Neuronal stem cell (in vitro differentiated cells): ENCODE measurements at regions not wholly inside any gene's neighbourhood (a gene's known extent, or its start where the extent isn't known, plus 50 kb on each side); places are given as distances from the start of the nearest gene placed in this dataset.

Experiments
- DNase-seq: peaks from one replicate; pipeline ENCODE4 v3.0.0-alpha.2; 2013; ENCODE audit warnings: low spot score
- H2AFZ ChIP-seq: one replicate; pipeline ENCODE4 v1.6.1; 2013; ENCODE audit warnings: mild to moderate bottlenecking, low read length, inconsistent platforms
- H2AK5ac ChIP-seq: 2 replicates; pipeline ENCODE4 v1.6.1; 2013; ENCODE audit warnings: low read depth, mild to moderate bottlenecking, inconsistent platforms, low read length, moderate library complexity, mixed read lengths
- H2BK120ac ChIP-seq: 2 replicates; pipeline ENCODE4 v1.6.1; 2013; ENCODE audit warnings: low read depth, mild to moderate bottlenecking, inconsistent platforms, low read length, moderate library complexity, mixed read lengths
- H2BK12ac ChIP-seq: one replicate; pipeline ENCODE4 v1.6.1; 2013; ENCODE audit warnings: low read length, inconsistent platforms
- H2BK15ac ChIP-seq: 2 replicates; pipeline ENCODE4 v1.6.1; 2013; ENCODE audit warnings: mild to moderate bottlenecking, low read length, inconsistent platforms, mixed read lengths
- H2BK5ac ChIP-seq: one replicate; pipeline ENCODE4 v1.6.1; 2013; ENCODE audit warnings: inconsistent platforms, mild to moderate bottlenecking, low read length, moderate library complexity
- H3K14ac ChIP-seq: one replicate; pipeline ENCODE4 v1.6.1; 2013; ENCODE audit warnings: low read length, inconsistent platforms
- H3K18ac ChIP-seq: 2 replicates; pipeline ENCODE4 v1.6.1; 2013; ENCODE audit warnings: low read length, inconsistent platforms
- H3K23ac ChIP-seq: 2 replicates; pipeline ENCODE4 v1.6.1; 2013; ENCODE audit warnings: low read depth, mild to moderate bottlenecking, mixed read lengths, low read length, inconsistent platforms; ENCODE audit not compliant: poor library complexity
- H3K27ac ChIP-seq: replicated peaks from 3 replicates; pipeline ENCODE4 v1.5.1; 2013; ENCODE audit warnings: low read length, inconsistent platforms
- H3K27me3 ChIP-seq, 3 experiments: 2 replicates each; pipeline ENCODE4 v1.6.1; 2013; ENCODE audit warnings: low read length in 3 of 3, mild to moderate bottlenecking in 2 of 3, inconsistent platforms in 1 of 3, low read depth in 1 of 3, mixed read lengths in 1 of 3, moderate library complexity in 1 of 3; ENCODE audit not compliant: control insufficient read depth in 3 of 3, insufficient read depth in 3 of 3
- H3K36me3 ChIP-seq, 2 donors: replicated peaks in 1 of 2; 2 replicates each; pipeline ENCODE4 v1.6.1; 2013; ENCODE audit warnings: low read length in 2 of 2; ENCODE audit not compliant: control insufficient read depth in 2 of 2, insufficient read depth in 2 of 2
- H3K4ac ChIP-seq: 2 replicates; pipeline ENCODE4 v1.6.1; 2013; ENCODE audit warnings: inconsistent platforms, mild to moderate bottlenecking, low read length, moderate library complexity
- H3K4me1 ChIP-seq, 2 donors: 1 replicate in 1 of 2; 2 replicates in 1 of 2; pipeline ENCODE4 v1.6.1; 2013; ENCODE audit warnings: low read length in 2 of 2, low read depth in 1 of 2; ENCODE audit not compliant: control insufficient read depth in 2 of 2, insufficient read depth in 1 of 2
- H3K4me2 ChIP-seq: one replicate; pipeline ENCODE4 v1.6.1; 2013; ENCODE audit warnings: mild to moderate bottlenecking, low read length, inconsistent platforms; ENCODE audit not compliant: insufficient read depth, poor library complexity, severe bottlenecking
- H3K4me3 ChIP-seq, 2 donors: 2 replicates each; pipeline ENCODE4 v1.5.1; 2013; ENCODE audit warnings: low read length in 2 of 2, mild to moderate bottlenecking in 2 of 2, inconsistent platforms in 1 of 2, moderate library complexity in 1 of 2
- H3K79me1 ChIP-seq: one replicate; pipeline ENCODE4 v1.6.1; 2013; ENCODE audit warnings: low read depth, mild to moderate bottlenecking, inconsistent platforms, low read length, moderate library complexity
- H3K9ac ChIP-seq: one replicate; pipeline ENCODE4 v1.6.1; 2013; ENCODE audit warnings: mild to moderate bottlenecking, low read depth, low read length, inconsistent platforms; ENCODE audit not compliant: poor library complexity
- H3K9me3 ChIP-seq, 2 donors: replicated peaks in 1 of 2; 2 replicates each; pipeline versions ENCODE3 to v1.6.1; 2013; ENCODE audit warnings: low read length in 2 of 2, mild to moderate bottlenecking in 2 of 2, inconsistent platforms in 1 of 2, low read depth in 1 of 2, mixed read lengths in 1 of 2, moderate library complexity in 1 of 2; ENCODE audit not compliant: control insufficient read depth in 2 of 2, insufficient read depth in 1 of 2
- H4K8ac ChIP-seq: one replicate; pipeline ENCODE4 v1.6.1; 2013; ENCODE audit warnings: low read depth, mild to moderate bottlenecking, inconsistent platforms, low read length, moderate library complexity
- H4K91ac ChIP-seq: one replicate; pipeline ENCODE4 v1.6.1; 2013; ENCODE audit warnings: low read length, low read depth, mild to moderate bottlenecking, inconsistent platforms; ENCODE audit not compliant: poor library complexity
- WGBS, 2 donors: extraction: QIAGEN DNeasy Blood & Tissue Kit; methylation state at CpG; one replicate each; pipeline ENCODE4 v1.1.7; 2013; ENCODE audit warnings: missing lambda C conversion rate in 2 of 2, mixed read lengths in 1 of 2; ENCODE audit not compliant: insufficient read length in 2 of 2, insufficient replicate concordance in 1 of 2; ENCODE audit errors: extremely low coverage in 2 of 2; 5-methylcytosine and 5-hydroxymethylcytosine counted together

- H4K91ac ChIP-seq, result peak overlapping the region; percentile 40
- H3K9ac ChIP-seq, result no peak overlapping the region
- H3K36me3 ChIP-seq, result no peaks in the 10 kb centered on the region
- no CpG with 5 or more reads among the region's 7 CpGs for WGBS, 2 donors
- H2BK5ac ChIP-seq, result no peak overlapping the region
- H3K27me3 ChIP-seq, result no peaks in the 10 kb centered on the region
- no peak overlapping the region for H3K4me2 ChIP-seq
- no peak overlapping the region for H2BK12ac ChIP-seq
- no peak for DNase-seq
- peak overlapping the region; percentile 49 for H2BK15ac ChIP-seq
- H2BK120ac ChIP-seq, result peak overlapping the region; percentile 11
- H2AK5ac ChIP-seq, result peak overlapping the region; percentile 79
- no peak overlapping the region for H3K4me3 ChIP-seq
- H3K4ac ChIP-seq, result peak overlapping the region; percentile 53
- H3K4me1 ChIP-seq, result peaks cover 19 to 26% of the 10 kb centered on the region in 2 donors
- peak overlapping the region; percentile 68 for H3K18ac ChIP-seq
- no peak overlapping the region for H3K14ac ChIP-seq
- H3K27ac ChIP-seq, result no peak overlapping the region
- no peaks in the 10 kb centered on the region for H3K79me1 ChIP-seq
- H3K23ac ChIP-seq, result no peak overlapping the region
- H4K8ac ChIP-seq, result no peak overlapping the region
- peaks cover 0 to under 1% of the 10 kb centered on the region in 2 donors for H3K9me3 ChIP-seq
- no peak overlapping the region for H2AFZ ChIP-seq
Observed at GRCh38 chr9:129324808-129325502, 146.9 kb upstream of the IER5L start.

- Histone ChIP-seq H3K4me1 (peaks cover 20 to 27% of the 10 kb centered on the region in 2 donors), H3K4ac (no peak overlapping the region), H2AFZ (no peak overlapping the region), H3K27me3 (no peaks in the 10 kb centered on the region), H4K8ac (no peak overlapping the region), H3K36me3 (no peaks in the 10 kb centered on the region), H3K9ac (no peak overlapping the region), H3K4me3 (no peak overlapping the region), H2BK12ac (peak overlapping the region; percentile 24), H4K91ac (no peak overlapping the region), H3K4me2 (no peak overlapping the region), H3K23ac (no peak overlapping the region), H3K14ac (no peak overlapping the region), H2BK120ac (peak overlapping the region; percentile 38), H3K27ac (no peak overlapping the region), H3K79me1 (no peaks in the 10 kb centered on the region), H2BK5ac (no peak overlapping the region), H3K9me3 (no peaks in the 10 kb centered on the region), H2BK15ac (peak overlapping the region; percentile 65), H2AK5ac (peak overlapping the region; percentile 20), H3K18ac (no peak overlapping the region)
- DNase-seq, result no peak
- WGBS, 2 donors, result no CpG with 5 or more reads among the region's 13 CpGs
Observed at GRCh38 chr9:129323999-129324553, 146.0 kb upstream of the IER5L start.

- Histone ChIP-seq H4K91ac (no peak overlapping the region), H3K36me3 (no peaks in the 10 kb centered on the region), H2AFZ (no peak overlapping the region), H3K23ac (no peak overlapping the region), H3K4me1 (peaks cover 19 to 28% of the 10 kb centered on the region in 2 donors), H3K14ac (no peak overlapping the region), H3K4ac (no peak overlapping the region), H2BK12ac (no peak overlapping the region), H3K18ac (no peak overlapping the region), H2AK5ac (no peak overlapping the region), H2BK120ac (peak overlapping the region; percentile 38), H3K4me2 (no peak overlapping the region), H2BK5ac (no peak overlapping the region), H4K8ac (no peak overlapping the region), H3K27ac (no peak overlapping the region), H3K27me3 (no peaks in the 10 kb centered on the region), H3K4me3 (no peak overlapping the region), H3K9me3 (no peaks in the 10 kb centered on the region), H2BK15ac (no peak overlapping the region), H3K79me1 (no peaks in the 10 kb centered on the region), H3K9ac (no peak overlapping the region)
- no peak for DNase-seq
- WGBS, 2 donors, result no CpG with 5 or more reads among the region's 6 CpGs
Observed at GRCh38 chr9:129323376-129323998, 145.4 kb upstream of the IER5L start.

- Histone ChIP-seq H3K27ac (no peak overlapping the region), H3K23ac (no peak overlapping the region), H2BK120ac (no peak overlapping the region), H4K8ac (no peak overlapping the region), H2AFZ (no peak overlapping the region), H3K4me3 (no peak overlapping the region), H2AK5ac (peak overlapping the region; percentile 22), H2BK5ac (no peak overlapping the region), H3K9me3 (no peaks in the 10 kb centered on the region), H3K4me1 (peaks cover 18 to 32% of the 10 kb centered on the region in 2 donors), H2BK15ac (no peak overlapping the region), H3K36me3 (no peaks in the 10 kb centered on the region), H3K14ac (no peak overlapping the region), H3K9ac (no peak overlapping the region), H3K4ac (no peak overlapping the region), H3K79me1 (no peaks in the 10 kb centered on the region), H2BK12ac (no peak overlapping the region), H3K18ac (no peak overlapping the region), H3K4me2 (no peak overlapping the region), H4K91ac (no peak overlapping the region), H3K27me3 (no peaks in the 10 kb centered on the region)
- no peak for DNase-seq
- WGBS, 2 donors, result no CpG with 5 or more reads among the region's 17 CpGs
Observed at GRCh38 chr9:129322641-129323375, 144.7 kb upstream of the IER5L start.
